GM23338 (cell line): ENCODE measurements at regions not wholly inside any gene's neighbourhood (a gene's known extent, or its start where the extent isn't known, plus 50 kb on each side); places are given as distances from the start of the nearest gene placed in this dataset.

Experiments used
- ATAC-seq: fragments of 200-7000 bp; cut with Tn5 transposase; 3 replicates; pipeline ENCODE4 v1.9.1; 2020
- DNase-seq: peaks from one replicate; pipeline ENCODE4 v3.0.0-alpha.2; 2015; ENCODE audit warnings: low spot score
- H2AFZ ChIP-seq: fragments of 200-600 bp; sonication (generic); 2 replicates; pipeline ENCODE4 v1.8.0; 2016; ENCODE audit warnings: antibody characterized with exemption, mild to moderate bottlenecking, moderate library complexity
- H3F3A ChIP-seq: fragments of 200-600 bp; sonication (generic); replicated peaks from 2 replicates; pipeline ENCODE4 v1.8.0; 2017; ENCODE audit warnings: antibody characterized with exemption, mixed run types, low read depth
- H3K27ac ChIP-seq: fragments of 200-600 bp; sonication (generic); 2 replicates; pipeline ENCODE4 v1.6.1; 2016; ENCODE audit warnings: low read depth
- H3K27me3 ChIP-seq: fragments of 200-600 bp; sonication (generic); 2 replicates; pipeline ENCODE4 v1.8.0; 2016; ENCODE audit warnings: mild to moderate bottlenecking, mixed run types, moderate library complexity; ENCODE audit not compliant: insufficient read depth
- H3K36me3 ChIP-seq: fragments of 200-600 bp; sonication (generic); 2 replicates; pipeline ENCODE4 v1.8.0; 2016; ENCODE audit warnings: mild to moderate bottlenecking; ENCODE audit not compliant: insufficient read depth
- H3K4me1 ChIP-seq: fragments of 200-600 bp; sonication (generic); 2 replicates; pipeline ENCODE4 v1.8.0; 2016; ENCODE audit warnings: mild to moderate bottlenecking, moderate library complexity; ENCODE audit not compliant: insufficient read depth
- H3K4me2 ChIP-seq: fragments of 200-600 bp; sonication (generic); 2 replicates; pipeline ENCODE4 v1.7.1; 2017; ENCODE audit warnings: mixed run types
- H3K4me3 ChIP-seq: fragments of 200-600 bp; sonication (generic); 2 replicates; pipeline ENCODE4 v1.6.1; 2016; ENCODE audit warnings: mixed run types
- H3K79me2 ChIP-seq: fragments of 200-600 bp; sonication (generic); replicated peaks from 2 replicates; pipeline ENCODE4 v1.8.0; 2017; ENCODE audit warnings: mild to moderate bottlenecking; ENCODE audit not compliant: insufficient read depth
- H3K9me2 ChIP-seq: fragments of 200-600 bp; sonication (generic); 2 replicates; pipeline ENCODE4 v1.8.0; 2017; ENCODE audit not compliant: insufficient read depth
- H4K20me1 ChIP-seq: fragments of 200-600 bp; sonication (generic); replicated peaks from 2 replicates; pipeline ENCODE4 v1.8.0; 2017; ENCODE audit warnings: mild to moderate bottlenecking; ENCODE audit not compliant: insufficient read depth
- H3K27ac Mint-ChIP-seq: 2 replicates; pipeline ENCODE4 v1.8.0; 2020; ENCODE audit warnings: inconsistent platforms, mild to moderate bottlenecking, moderate library complexity, mixed read lengths
- H3K27me3 Mint-ChIP-seq: 3 replicates; pipeline ENCODE4 v1.8.0; 2022; ENCODE audit warnings: low read depth, mild to moderate bottlenecking, moderate library complexity, mixed read lengths, inconsistent platforms; ENCODE audit not compliant: insufficient read depth, poor library complexity
- H3K36me3 Mint-ChIP-seq: 3 replicates; pipeline ENCODE4 v1.8.0; 2021; ENCODE audit warnings: low read depth, mild to moderate bottlenecking, inconsistent platforms, moderate library complexity, mixed read lengths
- H3K4me1 Mint-ChIP-seq: 3 replicates; pipeline ENCODE4 v1.8.0; 2020; ENCODE audit warnings: mild to moderate bottlenecking, inconsistent platforms, mixed read lengths
- H3K4me3 Mint-ChIP-seq: 3 replicates; pipeline ENCODE4 v1.8.0; 2021; ENCODE audit warnings: moderate library complexity, mild to moderate bottlenecking, inconsistent platforms, mixed read lengths
- H3K9me3 Mint-ChIP-seq: 3 replicates; pipeline ENCODE4 v1.8.0; 2020; ENCODE audit warnings: moderate library complexity, mild to moderate bottlenecking, inconsistent platforms, mixed read lengths
- EZH2 ChIP-seq: fragments of 200-600 bp; sonication (generic); IDR thresholded peaks from one replicate; pipeline ENCODE4 v1.8.0; 2017; ENCODE audit warnings: antibody characterized with exemption, mild to moderate bottlenecking, low read depth; ENCODE audit not compliant: unreplicated experiment
- EZH2phosphoT487 ChIP-seq: fragments of 200-600 bp; sonication (generic); IDR thresholded peaks from one replicate; pipeline ENCODE4 v1.8.1; 2018; ENCODE audit warnings: antibody characterized with exemption; ENCODE audit not compliant: unreplicated experiment
- POLR2AphosphoS5 ChIP-seq: IDR thresholded peaks from 2 replicates; pipeline ENCODE4 v1.6.1; 2016; ENCODE audit warnings: antibody characterized with exemption, low read depth
- STAT1 ChIP-seq: IDR thresholded peaks from one replicate; pipeline ENCODE4 v1.6.1; 2016; ENCODE audit warnings: antibody characterized with exemption; ENCODE audit not compliant: unreplicated experiment
- ZNF331 ChIP-seq: fragments of 250-450 bp; sonication (Bioruptor Pico); IDR thresholded peaks from 2 replicates; pipeline ENCODE4 v1.5.0; 2020; ENCODE audit warnings: low read depth, mild to moderate bottlenecking, moderate library complexity
- ZNF462 ChIP-seq: fragments of 250-450 bp; sonication (Bioruptor Pico); IDR thresholded peaks from 2 replicates; pipeline ENCODE4 v1.5.0; 2020; ENCODE audit warnings: mild to moderate bottlenecking, moderate library complexity
- TF ChIP-seq, protein P1 (sequence below): IDR thresholded peaks from 2 replicates; pipeline ENCODE4 v1.6.1; 2016; ENCODE audit warnings: antibody characterized with exemption

DNA sequence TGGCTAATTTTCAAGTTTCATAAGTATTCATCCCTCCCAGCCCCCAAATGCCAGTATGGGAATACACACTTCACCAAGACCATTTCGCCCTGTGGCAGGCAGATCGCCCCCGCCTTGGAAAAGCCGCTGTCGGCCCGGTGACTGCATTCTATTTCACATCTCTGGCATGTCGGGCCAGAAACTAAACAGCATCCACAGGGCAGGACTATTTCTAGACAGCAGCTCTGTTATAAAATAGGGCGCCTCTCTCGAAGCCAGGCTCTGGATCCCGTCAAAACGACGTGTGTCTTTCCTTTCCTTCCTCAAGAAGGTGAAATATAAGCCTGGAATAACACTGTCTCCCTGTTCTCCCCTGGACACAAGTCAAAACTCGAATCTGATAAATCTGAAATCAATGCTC lies 56.8 kb downstream of the GSC start (continued):
- TF ChIP-seq ZNF462 = no peak
- no peak for TF ChIP-seq STAT1
- TF ChIP-seq ZNF331 (CRISPR knock-in tag) = no peak
- no peak for TF ChIP-seq EZH2phosphoT487
- TF ChIP-seq EZH2 = no peak

DNA sequence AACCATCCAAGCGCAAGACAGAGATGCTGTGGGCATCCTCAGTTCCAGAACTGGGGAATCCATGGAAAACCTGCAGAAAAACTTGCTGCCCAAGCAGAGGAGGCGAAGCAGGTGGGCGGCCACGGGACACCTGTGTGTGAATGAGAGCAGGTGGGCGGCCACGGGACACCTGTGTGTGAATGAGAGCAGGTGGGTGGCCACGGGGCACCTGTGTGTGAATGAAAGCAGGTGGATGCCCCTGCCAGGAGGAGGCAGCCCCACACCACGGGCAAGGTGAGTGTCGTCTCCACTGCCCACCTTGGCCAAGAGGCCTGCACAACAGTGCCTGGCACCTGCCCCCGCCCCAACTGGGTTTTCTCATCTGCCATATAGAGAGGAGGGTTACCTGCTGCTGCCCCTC lies 59.2 kb downstream of the GSC start:
- H3K27ac Mint-ChIP-seq = no peak overlapping the region
- H3K4me1 ChIP-seq = no peaks in the 10 kb centered on the region

More for the DNA sequence above, 59.2 kb downstream of the GSC start:
- no peaks in the 10 kb centered on the region for H3F3A ChIP-seq
- no peaks in the 10 kb centered on the region for H4K20me1 ChIP-seq
- no peak overlapping the region for H3K4me2 ChIP-seq
- no peak overlapping the region for H2AFZ ChIP-seq
- DNase-seq (no peak), ATAC-seq (no peak)
- H3K79me2 ChIP-seq = no peaks in the 10 kb centered on the region
- TF ChIP-seq, protein P1, sequence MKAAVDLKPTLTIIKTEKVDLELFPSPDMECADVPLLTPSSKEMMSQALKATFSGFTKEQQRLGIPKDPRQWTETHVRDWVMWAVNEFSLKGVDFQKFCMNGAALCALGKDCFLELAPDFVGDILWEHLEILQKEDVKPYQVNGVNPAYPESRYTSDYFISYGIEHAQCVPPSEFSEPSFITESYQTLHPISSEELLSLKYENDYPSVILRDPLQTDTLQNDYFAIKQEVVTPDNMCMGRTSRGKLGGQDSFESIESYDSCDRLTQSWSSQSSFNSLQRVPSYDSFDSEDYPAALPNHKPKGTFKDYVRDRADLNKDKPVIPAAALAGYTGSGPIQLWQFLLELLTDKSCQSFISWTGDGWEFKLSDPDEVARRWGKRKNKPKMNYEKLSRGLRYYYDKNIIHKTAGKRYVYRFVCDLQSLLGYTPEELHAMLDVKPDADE = no peak
- TF ChIP-seq STAT1 (no peak), POLR2AphosphoS5 (no peak), EZH2 (no peak), EZH2phosphoT487 (no peak)
- H3K9me3 Mint-ChIP-seq = no peaks in the 10 kb centered on the region
- H3K4me3 ChIP-seq = no peak overlapping the region
- H3K36me3 Mint-ChIP-seq = no peaks in the 10 kb centered on the region
- no peak overlapping the region for H3K27ac ChIP-seq
- H3K4me1 Mint-ChIP-seq = peaks cover 12% of the 10 kb centered on the region; the same call in 2 of the 3 replicates
- no peaks in the 10 kb centered on the region for H3K27me3 ChIP-seq
- H3K9me2 ChIP-seq = no peaks in the 10 kb centered on the region
- H3K4me3 Mint-ChIP-seq = no peak overlapping the region
- H3K27me3 Mint-ChIP-seq = peaks cover 3% of the 10 kb centered on the region
- H3K36me3 ChIP-seq = no peaks in the 10 kb centered on the region
